22Rv1 (cell line): ENCODE measurements at regions not wholly inside any gene's neighbourhood (a gene's known extent, or its start where the extent isn't known, plus 50 kb on each side); places are given as distances from the start of the nearest gene placed in this dataset.

Source experiments
- H3K27ac ChIP-seq: fragments of 450-650 bp; 2 replicates; pipeline ENCODE4 v1.5.1; 2017
- ZFX ChIP-seq: fragments of 450-650 bp; IDR thresholded peaks from 2 replicates; pipeline ENCODE4 v1.6.1; 2017; ENCODE audit warnings: antibody characterized with exemption, borderline replicate concordance
- TF ChIP-seq, protein P1 (sequence below): fragments of 450-650 bp; IDR thresholded peaks from 2 replicates; pipeline ENCODE4 v1.5.1; 2017; ENCODE audit warnings: mild to moderate bottlenecking

GRCh38 chr5:32984851-32985610 is 273.9 kb downstream of the NPR3 start:
- H3K27ac ChIP-seq, result no peak overlapping the region
- TF ChIP-seq, protein P1, sequence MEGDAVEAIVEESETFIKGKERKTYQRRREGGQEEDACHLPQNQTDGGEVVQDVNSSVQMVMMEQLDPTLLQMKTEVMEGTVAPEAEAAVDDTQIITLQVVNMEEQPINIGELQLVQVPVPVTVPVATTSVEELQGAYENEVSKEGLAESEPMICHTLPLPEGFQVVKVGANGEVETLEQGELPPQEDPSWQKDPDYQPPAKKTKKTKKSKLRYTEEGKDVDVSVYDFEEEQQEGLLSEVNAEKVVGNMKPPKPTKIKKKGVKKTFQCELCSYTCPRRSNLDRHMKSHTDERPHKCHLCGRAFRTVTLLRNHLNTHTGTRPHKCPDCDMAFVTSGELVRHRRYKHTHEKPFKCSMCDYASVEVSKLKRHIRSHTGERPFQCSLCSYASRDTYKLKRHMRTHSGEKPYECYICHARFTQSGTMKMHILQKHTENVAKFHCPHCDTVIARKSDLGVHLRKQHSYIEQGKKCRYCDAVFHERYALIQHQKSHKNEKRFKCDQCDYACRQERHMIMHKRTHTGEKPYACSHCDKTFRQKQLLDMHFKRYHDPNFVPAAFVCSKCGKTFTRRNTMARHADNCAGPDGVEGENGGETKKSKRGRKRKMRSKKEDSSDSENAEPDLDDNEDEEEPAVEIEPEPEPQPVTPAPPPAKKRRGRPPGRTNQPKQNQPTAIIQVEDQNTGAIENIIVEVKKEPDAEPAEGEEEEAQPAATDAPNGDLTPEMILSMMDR, result no peak
- TF ChIP-seq ZFX, result no peak

DNA sequence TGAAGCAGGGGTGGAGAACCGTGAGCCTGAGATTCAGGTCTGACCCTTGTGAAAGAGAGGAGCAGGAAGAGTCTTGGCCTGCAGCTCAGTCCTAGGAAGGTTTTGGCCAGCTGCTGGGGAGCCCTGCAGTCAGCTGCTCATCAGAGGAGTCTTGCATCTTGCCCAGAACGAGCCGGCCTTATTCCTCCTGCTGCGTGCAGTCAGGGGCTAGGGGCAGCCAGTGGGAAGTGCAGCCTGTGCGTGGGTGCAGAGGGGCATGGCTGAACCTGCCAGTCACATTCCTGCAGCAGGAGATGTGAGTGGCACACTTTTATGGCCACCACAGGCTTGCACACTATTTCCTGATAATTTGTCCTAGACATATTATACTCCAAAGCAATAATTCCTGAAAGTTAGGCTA is 278.7 kb downstream of the NPR3 start:
- TF ChIP-seq ZFX, result no peak
- TF ChIP-seq, protein P1, result no peak
- no peak overlapping the region for H3K27ac ChIP-seq

GRCh38 chr5:32990593-32991420 is 279.7 kb downstream of the NPR3 start:
- no peak for TF ChIP-seq ZFX
- TF ChIP-seq, protein P1, result no peak
- H3K27ac ChIP-seq, result no peak overlapping the region

DNA sequence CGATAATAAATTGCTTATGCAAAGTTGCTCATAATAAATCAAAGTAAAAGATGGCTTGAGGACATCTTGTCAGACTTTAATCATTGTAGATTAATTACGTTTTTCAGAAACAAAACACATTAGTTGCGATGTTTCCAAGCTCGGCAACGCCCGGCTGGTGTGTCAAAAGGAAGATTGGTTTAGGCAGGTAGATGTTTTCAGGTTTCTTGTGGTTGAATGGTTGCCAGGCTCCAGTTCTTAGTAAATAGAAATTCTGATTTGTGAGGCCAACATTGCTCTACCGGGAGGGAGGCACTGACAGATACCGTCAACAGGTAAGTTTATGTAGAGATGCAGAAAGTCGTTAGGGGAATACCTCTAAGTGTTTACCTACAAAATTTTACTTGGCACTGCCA is 280.3 kb downstream of the NPR3 start:
- H3K27ac ChIP-seq, result no peak overlapping the region
- TF ChIP-seq, protein P1, result no peak
- TF ChIP-seq ZFX, result no peak

- no peak overlapping the region for H3K27ac ChIP-seq
- TF ChIP-seq, protein P1, result no peak
- no peak for TF ChIP-seq ZFX
Observed at GRCh38 chr5:32996336-32996735, 285.2 kb downstream of the NPR3 start.

DNA sequence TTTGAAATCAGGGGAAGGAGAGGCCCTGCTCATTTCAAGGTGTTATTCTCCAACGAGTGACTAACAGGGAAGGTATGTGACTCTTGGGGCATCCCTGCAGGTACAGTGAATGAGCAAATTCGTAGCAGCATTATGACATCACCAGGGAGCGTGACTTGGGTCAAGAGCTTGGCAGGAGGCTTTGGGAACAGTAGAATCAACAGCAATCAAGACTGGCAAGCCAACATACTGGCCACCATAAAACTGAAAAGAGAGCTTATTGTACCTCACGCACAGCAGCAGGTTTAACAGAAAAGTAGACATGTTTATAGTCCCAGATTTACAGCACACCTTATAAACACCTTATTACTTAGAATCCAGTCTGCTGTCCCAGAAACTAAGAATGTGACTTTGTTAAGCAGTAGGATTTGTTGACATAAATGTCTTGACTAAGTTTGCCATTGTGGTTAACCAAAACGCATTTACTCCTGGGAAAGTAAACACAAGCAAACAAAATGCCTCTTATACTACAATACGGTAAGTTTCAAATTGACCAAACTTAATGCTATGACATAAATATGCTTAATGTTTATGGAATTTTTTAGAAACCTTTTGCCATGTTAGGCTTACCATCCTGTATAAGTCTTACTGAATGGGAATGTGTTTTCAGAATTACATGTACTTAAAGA is 297.8 kb downstream of the NPR3 start:
- TF ChIP-seq, protein P1, result no peak
- no peak for TF ChIP-seq ZFX
- H3K27ac ChIP-seq, result no peak overlapping the region
